Sigmoid colon (tissue), 4 donors: ENCODE measurements at regions not wholly inside any gene's neighbourhood (a gene's known extent, or its start where the extent isn't known, plus 50 kb on each side); places are given as distances from the start of the nearest gene placed in this dataset.
"Not testable (repeated sequence)": the region's sequence is repeated elsewhere in the genome, so short reads cannot be mapped to it uniquely, and the experiment has no call there.

Experiments used
- POLR2A ChIP-seq, 2 donors: fragments of 450-650 bp; IDR thresholded peaks; one replicate each; pipeline ENCODE4 v1.6.1; 2016; ENCODE audit warnings: antibody characterized with exemption in 2 of 2, mild to moderate bottlenecking in 2 of 2, moderate library complexity in 2 of 2
- POLR2AphosphoS5 ChIP-seq, 4 donors: sonication (generic); formaldehyde crosslinking; IDR thresholded peaks; one replicate each; pipeline ENCODE4 v1.6.1; 2017; ENCODE audit warnings: antibody characterized with exemption in 4 of 4
- TF ChIP-seq, protein P1 (sequence below), 4 experiments: fragments of 450-650 bp in 3 of 4; fragments of 200-600 bp in 1 of 4; IDR thresholded peaks; one replicate each; pipeline ENCODE4 v1.5.1; 2016 to 2019; ENCODE audit warnings: antibody characterized with exemption in 4 of 4, mild to moderate bottlenecking in 3 of 4, moderate library complexity in 2 of 4

DNA sequence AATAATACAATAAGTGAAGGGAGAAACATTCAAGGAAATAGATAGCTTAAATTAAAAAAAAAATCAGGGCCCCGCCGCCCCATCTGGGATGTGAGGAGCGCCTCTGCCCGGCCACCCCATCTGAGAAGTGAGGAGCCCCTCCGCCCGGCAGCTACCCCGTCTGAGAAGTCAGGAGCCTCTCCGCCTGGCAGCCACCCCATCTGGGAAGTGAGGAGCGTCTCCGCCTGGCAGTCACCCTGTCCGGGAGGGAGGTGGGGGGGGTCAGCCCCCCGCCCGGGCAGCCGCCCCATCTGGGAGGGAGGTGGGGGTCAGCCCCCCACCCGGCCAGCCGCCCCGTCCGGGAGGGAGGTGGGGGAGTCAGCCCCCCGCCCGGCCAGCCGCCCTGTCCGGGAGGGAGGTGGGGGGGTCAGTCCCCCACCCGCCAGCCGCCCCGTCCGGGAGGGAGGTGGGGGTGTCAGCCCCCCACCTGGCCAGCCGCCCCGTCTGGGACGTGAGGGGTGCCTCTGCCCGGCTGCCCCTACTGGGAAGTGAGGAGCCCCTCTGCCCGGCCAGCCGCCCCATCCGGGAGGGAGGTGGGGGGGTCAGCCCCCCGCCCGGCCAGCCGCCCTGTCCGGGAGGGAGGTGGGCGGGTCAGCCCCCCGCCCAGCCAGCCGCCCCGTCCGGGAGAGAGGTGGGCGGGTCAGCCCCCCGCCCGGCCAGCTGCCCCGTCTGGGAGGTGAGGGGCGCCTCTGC, 3019.4 kb upstream of the TEKT4 start:
- TF ChIP-seq, protein P1, sequence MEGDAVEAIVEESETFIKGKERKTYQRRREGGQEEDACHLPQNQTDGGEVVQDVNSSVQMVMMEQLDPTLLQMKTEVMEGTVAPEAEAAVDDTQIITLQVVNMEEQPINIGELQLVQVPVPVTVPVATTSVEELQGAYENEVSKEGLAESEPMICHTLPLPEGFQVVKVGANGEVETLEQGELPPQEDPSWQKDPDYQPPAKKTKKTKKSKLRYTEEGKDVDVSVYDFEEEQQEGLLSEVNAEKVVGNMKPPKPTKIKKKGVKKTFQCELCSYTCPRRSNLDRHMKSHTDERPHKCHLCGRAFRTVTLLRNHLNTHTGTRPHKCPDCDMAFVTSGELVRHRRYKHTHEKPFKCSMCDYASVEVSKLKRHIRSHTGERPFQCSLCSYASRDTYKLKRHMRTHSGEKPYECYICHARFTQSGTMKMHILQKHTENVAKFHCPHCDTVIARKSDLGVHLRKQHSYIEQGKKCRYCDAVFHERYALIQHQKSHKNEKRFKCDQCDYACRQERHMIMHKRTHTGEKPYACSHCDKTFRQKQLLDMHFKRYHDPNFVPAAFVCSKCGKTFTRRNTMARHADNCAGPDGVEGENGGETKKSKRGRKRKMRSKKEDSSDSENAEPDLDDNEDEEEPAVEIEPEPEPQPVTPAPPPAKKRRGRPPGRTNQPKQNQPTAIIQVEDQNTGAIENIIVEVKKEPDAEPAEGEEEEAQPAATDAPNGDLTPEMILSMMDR (IDR thresholded peaks at IDR 0.05), result not testable (repeated sequence)
- TF ChIP-seq POLR2AphosphoS5, POLR2A (IDR thresholded peaks at IDR 0.05): not testable (repeated sequence)
